Activated naive CD8-positive, alpha-beta T cell (primary cell): ENCODE measurements at regions not wholly inside any gene's neighbourhood (a gene's known extent, or its start where the extent isn't known, plus 50 kb on each side); places are given as distances from the start of the nearest gene placed in this dataset.
A peak's percentile ranks its signal among the peaks of the same experiment; 100 is the strongest.

Experiments
- H3K27ac Mint-ChIP-seq: one replicate; pipeline ENCODE4 v1.8.0; 2021; ENCODE audit warnings: mixed read lengths
- H3K27me3 Mint-ChIP-seq: one replicate; pipeline ENCODE4 v1.8.0; 2021; ENCODE audit warnings: mixed read lengths
- H3K36me3 Mint-ChIP-seq: one replicate; pipeline ENCODE4 v1.8.0; 2021; ENCODE audit warnings: mixed read lengths
- H3K4me1 Mint-ChIP-seq: one replicate; pipeline ENCODE4 v1.8.0; 2021; ENCODE audit warnings: low read depth, mixed read lengths
- H3K4me3 Mint-ChIP-seq: one replicate; pipeline ENCODE4 v1.8.0; 2021; ENCODE audit warnings: mild to moderate bottlenecking, mixed read lengths
- H3K9me3 Mint-ChIP-seq: one replicate; pipeline ENCODE4 v1.8.0; 2021; ENCODE audit warnings: low read depth, mixed read lengths

- H3K27ac Mint-ChIP-seq: no peak overlapping the region
- H3K4me3 Mint-ChIP-seq: no peak overlapping the region
- peaks cover 16% of the 10 kb centered on the region for H3K9me3 Mint-ChIP-seq
- peaks cover 1% of the 10 kb centered on the region for H3K27me3 Mint-ChIP-seq
- H3K36me3 Mint-ChIP-seq: peaks cover 19% of the 10 kb centered on the region
- H3K4me1 Mint-ChIP-seq: peaks cover 1% of the 10 kb centered on the region
Observed at GRCh38 chr5:110077147-110077546, 387.4 kb downstream of the MAN2A1 start.

DNA sequence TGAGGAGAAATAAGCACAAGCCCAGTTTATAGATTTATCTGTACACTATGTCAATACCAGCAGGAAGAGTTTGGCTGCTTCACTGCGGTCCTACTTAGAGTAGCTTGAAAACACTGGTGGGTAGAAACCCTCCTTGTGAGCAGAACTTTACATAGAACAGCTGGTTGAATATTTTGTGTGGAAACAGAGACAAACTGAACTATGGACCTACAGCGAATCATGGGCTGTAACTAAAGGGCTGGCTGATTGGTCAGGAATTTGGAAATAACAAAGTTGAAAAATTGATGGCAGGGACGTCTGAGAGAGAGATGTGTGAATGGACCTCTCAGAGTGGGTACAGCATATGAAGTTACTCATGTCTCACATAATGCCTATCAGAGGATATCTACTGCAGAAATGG, 392.5 kb downstream of the MAN2A1 start:
- H3K27ac Mint-ChIP-seq: no peak overlapping the region
- no peak overlapping the region for H3K4me3 Mint-ChIP-seq
- H3K4me1 Mint-ChIP-seq: peaks cover 19% of the 10 kb centered on the region
- H3K27me3 Mint-ChIP-seq: peaks cover 1% of the 10 kb centered on the region
- H3K9me3 Mint-ChIP-seq: no peaks in the 10 kb centered on the region
- H3K36me3 Mint-ChIP-seq: no peaks in the 10 kb centered on the region

DNA sequence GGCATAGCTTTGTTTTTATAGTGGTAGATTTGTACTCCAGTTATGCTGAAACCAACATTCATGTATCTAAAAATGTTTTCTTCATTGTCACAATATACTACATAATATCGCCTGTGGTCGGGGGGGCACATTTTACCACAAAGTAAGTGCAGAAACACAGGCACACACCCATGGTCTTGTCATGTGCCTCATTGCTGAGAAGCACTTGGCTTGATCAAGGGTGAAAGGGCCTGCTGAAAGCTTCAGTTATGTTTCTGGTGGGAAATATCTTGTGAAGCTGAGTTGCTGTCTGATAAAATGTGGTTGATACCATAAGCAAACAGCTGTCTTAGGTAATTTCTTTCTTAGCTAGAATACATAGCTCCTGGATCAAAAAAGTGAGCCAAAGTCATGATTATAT, 393.1 kb downstream of the MAN2A1 start:
- no peak overlapping the region for H3K27ac Mint-ChIP-seq
- H3K4me1 Mint-ChIP-seq: peaks cover 21% of the 10 kb centered on the region
- H3K27me3 Mint-ChIP-seq: no peaks in the 10 kb centered on the region
- no peak overlapping the region for H3K4me3 Mint-ChIP-seq
- no peaks in the 10 kb centered on the region for H3K9me3 Mint-ChIP-seq
- no peaks in the 10 kb centered on the region for H3K36me3 Mint-ChIP-seq

DNA sequence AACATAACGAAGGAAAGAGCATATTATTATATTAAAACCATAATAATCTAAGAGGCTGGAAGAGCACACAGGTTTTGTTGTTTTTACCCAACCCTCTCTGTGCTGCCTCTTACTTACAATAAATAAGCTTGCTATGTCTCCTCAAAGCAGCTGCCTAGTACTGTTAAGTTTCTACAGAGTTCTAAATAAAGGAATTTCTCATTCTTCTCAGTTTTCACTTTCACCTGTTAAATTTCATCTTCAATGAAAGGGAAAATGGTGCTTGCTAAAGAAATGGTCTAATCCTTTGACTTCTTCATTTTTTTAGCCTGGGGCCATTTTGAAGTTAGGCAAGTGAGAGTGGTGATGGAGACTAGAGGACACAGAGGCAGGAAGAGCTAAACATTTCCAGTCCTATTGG, 396.1 kb downstream of the MAN2A1 start:
- no peak overlapping the region for H3K4me3 Mint-ChIP-seq
- no peaks in the 10 kb centered on the region for H3K9me3 Mint-ChIP-seq

GRCh38 chr5:110086658-110087388, 397.1 kb downstream of the MAN2A1 start:
- peaks cover 42% of the 10 kb centered on the region for H3K4me1 Mint-ChIP-seq
- H3K27me3 Mint-ChIP-seq: no peaks in the 10 kb centered on the region
- H3K4me3 Mint-ChIP-seq: peak overlapping the region; percentile 69
- H3K27ac Mint-ChIP-seq: peak overlapping the region; percentile 94
- no peaks in the 10 kb centered on the region for H3K36me3 Mint-ChIP-seq
- H3K9me3 Mint-ChIP-seq: no peaks in the 10 kb centered on the region

More for the DNA sequence above, 396.1 kb downstream of the MAN2A1 start:
- Mint-ChIP-seq H3K4me1 (peaks cover 40% of the 10 kb centered on the region), H3K36me3 (no peaks in the 10 kb centered on the region), H3K27ac (peak overlapping the region; percentile 70), H3K27me3 (no peaks in the 10 kb centered on the region)

- Mint-ChIP-seq H3K4me3 (no peak overlapping the region), H3K27me3 (no peaks in the 10 kb centered on the region), H3K27ac (peak overlapping the region; percentile 23)
Observed at GRCh38 chr5:110087829-110088228, 398.1 kb downstream of the MAN2A1 start.

GRCh38 chr5:110088676-110089436, 399.1 kb downstream of the MAN2A1 start:
- Mint-ChIP-seq H3K9me3 (no peaks in the 10 kb centered on the region), H3K4me1 (peaks cover 42% of the 10 kb centered on the region), H3K27ac (peak overlapping the region; percentile 90), H3K36me3 (no peaks in the 10 kb centered on the region), H3K4me3 (peak overlapping the region; percentile 74), H3K27me3 (no peaks in the 10 kb centered on the region)

More at GRCh38 chr5:110087829-110088228, 398.1 kb downstream of the MAN2A1 start:
- no peaks in the 10 kb centered on the region for H3K36me3 Mint-ChIP-seq
- no peaks in the 10 kb centered on the region for H3K9me3 Mint-ChIP-seq
- peaks cover 42% of the 10 kb centered on the region for H3K4me1 Mint-ChIP-seq

DNA sequence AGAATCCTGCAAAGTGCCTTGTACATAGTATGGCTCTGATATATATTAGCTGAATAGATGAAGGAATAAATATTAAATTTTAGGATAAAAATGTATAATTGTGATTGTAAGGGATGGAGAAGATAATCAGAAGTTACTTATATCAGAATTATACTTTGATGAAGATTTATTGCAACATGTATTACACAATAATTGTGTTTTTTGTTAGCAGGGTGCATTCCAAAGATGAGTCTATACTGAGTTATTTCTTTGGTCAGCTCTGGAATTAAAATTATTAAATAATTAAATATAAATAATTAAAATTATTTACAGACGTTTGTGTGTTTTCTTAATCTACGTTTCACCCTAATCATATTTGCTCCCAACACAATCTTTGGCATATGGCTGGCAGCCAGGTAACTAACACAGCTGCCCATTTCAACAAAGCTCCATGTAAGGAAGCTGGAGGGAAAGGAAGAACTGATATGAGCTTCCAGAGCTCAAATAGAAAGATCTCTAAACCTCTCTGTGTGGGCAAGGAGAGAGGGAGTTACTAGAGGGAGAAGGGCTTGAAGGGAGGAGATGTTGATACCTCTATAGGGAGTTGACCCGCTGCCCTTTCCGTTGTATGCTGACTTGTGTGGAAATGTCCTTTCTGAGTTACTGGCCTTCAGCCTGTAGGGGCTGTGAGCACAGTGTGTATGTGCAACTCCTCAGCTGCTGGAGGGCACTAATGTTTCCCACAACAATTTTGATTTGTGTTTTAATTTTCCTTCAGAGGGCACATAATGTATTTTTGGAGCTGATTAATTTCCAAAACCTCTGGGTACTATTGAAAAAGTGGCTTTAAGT, 403.4 kb downstream of the MAN2A1 start:
- Mint-ChIP-seq H3K36me3 (no peaks in the 10 kb centered on the region), H3K27me3 (no peaks in the 10 kb centered on the region), H3K4me1 (peaks cover 20% of the 10 kb centered on the region), H3K4me3 (no peak overlapping the region), H3K27ac (no peak overlapping the region), H3K9me3 (no peaks in the 10 kb centered on the region)

- H3K4me1 Mint-ChIP-seq: peaks cover 13% of the 10 kb centered on the region
- H3K27ac Mint-ChIP-seq: no peak overlapping the region
- no peaks in the 10 kb centered on the region for H3K27me3 Mint-ChIP-seq
- H3K36me3 Mint-ChIP-seq: no peaks in the 10 kb centered on the region
- no peaks in the 10 kb centered on the region for H3K9me3 Mint-ChIP-seq
- H3K4me3 Mint-ChIP-seq: no peak overlapping the region
Observed at GRCh38 chr5:110094109-110094508, 404.4 kb downstream of the MAN2A1 start.

DNA sequence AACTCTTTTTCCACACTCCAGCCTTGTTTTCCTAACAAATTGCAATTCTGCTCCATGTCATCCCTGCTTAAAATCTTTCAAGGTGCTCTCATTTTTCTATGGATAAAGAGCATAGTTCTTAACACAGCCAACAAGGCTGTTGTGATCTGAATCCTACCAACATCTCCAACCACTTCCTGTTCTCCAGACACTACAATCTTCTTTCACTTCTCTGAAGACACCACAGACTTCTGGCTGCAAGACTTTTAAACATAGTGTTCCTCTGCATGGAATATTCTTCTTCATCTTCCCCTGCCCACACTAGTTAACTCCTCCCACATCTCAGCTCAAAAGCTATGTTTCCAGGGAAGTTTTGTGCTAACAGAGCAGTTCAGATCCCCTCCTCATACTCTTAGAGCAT, 404.8 kb downstream of the MAN2A1 start:
- H3K4me1 Mint-ChIP-seq: peaks cover 8% of the 10 kb centered on the region
- H3K4me3 Mint-ChIP-seq: no peak overlapping the region
- no peak overlapping the region for H3K27ac Mint-ChIP-seq
- no peaks in the 10 kb centered on the region for H3K9me3 Mint-ChIP-seq
- no peaks in the 10 kb centered on the region for H3K27me3 Mint-ChIP-seq
- no peaks in the 10 kb centered on the region for H3K36me3 Mint-ChIP-seq

DNA sequence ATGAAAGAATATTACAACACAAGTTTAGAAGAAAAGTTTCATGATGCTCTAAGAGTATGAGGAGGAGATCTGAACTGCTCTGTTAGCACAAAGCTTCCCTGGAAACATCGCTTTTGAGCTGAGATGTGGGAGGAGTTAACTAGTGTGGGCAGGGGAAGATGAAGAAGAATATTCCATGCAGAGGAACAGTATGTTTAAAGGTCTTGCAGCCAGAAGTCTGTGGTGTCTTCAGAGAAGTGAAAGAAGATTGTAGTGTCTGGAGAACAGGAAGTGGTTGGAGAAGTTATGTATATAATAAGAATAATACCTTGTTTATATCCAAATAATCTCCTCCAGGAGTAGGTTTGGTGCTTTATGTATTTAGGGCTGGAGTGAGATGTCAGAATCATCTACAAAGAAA, 406.7 kb downstream of the MAN2A1 start:
- Mint-ChIP-seq H3K36me3 (no peaks in the 10 kb centered on the region), H3K27ac (no peak overlapping the region), H3K9me3 (no peaks in the 10 kb centered on the region), H3K4me1 (peaks cover 4% of the 10 kb centered on the region), H3K27me3 (no peaks in the 10 kb centered on the region), H3K4me3 (no peak overlapping the region)

- no peaks in the 10 kb centered on the region for H3K36me3 Mint-ChIP-seq
- no peak overlapping the region for H3K27ac Mint-ChIP-seq
- H3K4me3 Mint-ChIP-seq: no peak overlapping the region
- H3K4me1 Mint-ChIP-seq: peaks cover 15% of the 10 kb centered on the region
- no peaks in the 10 kb centered on the region for H3K9me3 Mint-ChIP-seq
- H3K27me3 Mint-ChIP-seq: no peaks in the 10 kb centered on the region
Observed at GRCh38 chr5:110099572-110099971, 409.8 kb downstream of the MAN2A1 start.

DNA sequence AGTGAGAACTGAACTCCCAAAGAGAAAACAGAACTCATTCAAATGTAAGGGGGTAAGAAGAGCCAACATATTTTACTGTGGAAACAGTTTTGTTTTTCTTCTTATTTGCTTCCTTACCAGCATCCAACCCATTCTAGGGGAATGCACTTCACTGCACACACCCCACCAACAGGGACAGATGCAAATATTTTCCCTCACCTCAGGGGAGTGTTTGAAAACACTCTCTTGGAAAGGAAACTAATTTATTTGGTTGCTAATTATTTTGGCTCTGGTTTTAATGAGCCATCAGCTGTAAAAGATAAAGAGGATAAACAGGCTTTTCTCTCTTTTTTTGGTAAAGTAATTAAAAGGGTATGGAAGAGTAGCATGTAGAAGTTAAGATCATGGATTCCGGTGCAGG, 413.4 kb downstream of the MAN2A1 start:
- Mint-ChIP-seq H3K36me3 (no peaks in the 10 kb centered on the region), H3K27ac (no peak overlapping the region), H3K27me3 (no peaks in the 10 kb centered on the region), H3K9me3 (no peaks in the 10 kb centered on the region), H3K4me3 (no peak overlapping the region), H3K4me1 (peaks cover 29% of the 10 kb centered on the region)

DNA sequence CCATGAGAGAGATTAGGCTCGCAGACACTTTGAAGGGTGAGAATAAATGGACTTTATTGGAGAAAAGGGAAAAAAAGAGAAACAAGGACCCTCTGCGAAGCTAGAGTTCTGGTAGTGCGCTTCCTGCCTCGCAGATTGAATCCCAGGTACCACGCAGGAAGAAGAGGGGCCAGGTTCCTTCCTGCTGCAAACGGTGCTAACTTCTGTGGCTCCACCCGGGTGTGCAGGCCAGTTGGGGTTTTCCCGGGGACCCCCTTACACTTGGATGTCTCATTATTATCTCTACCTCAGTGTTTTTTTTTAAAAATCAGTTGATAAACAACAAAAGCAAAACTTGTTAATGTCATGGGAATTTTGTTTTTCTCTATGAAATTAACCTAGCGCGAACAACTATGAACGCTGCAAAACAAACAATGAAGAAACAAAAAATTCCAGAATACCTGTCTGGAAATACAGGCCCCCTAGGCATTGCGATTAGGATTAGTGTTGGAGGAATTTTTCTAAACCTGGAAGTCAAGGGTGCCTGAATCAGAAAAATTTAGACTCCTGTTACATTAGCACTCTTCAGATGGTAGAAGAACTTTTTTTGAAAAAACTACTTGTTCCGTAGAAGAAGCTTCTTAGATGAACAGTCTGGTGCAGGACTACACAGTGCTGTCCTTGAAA, 414.5 kb downstream of the MAN2A1 start:
- Mint-ChIP-seq H3K4me1 (peaks cover 29% of the 10 kb centered on the region), H3K9me3 (no peaks in the 10 kb centered on the region), H3K27ac (no peak overlapping the region), H3K36me3 (no peaks in the 10 kb centered on the region), H3K27me3 (no peaks in the 10 kb centered on the region), H3K4me3 (no peak overlapping the region)
